ENCODE measurements at regions not wholly inside any gene's neighbourhood (a gene's known extent, or its start where the extent isn't known, plus 50 kb on each side); places are given as distances from the start of the nearest gene placed in this dataset.

DNA sequence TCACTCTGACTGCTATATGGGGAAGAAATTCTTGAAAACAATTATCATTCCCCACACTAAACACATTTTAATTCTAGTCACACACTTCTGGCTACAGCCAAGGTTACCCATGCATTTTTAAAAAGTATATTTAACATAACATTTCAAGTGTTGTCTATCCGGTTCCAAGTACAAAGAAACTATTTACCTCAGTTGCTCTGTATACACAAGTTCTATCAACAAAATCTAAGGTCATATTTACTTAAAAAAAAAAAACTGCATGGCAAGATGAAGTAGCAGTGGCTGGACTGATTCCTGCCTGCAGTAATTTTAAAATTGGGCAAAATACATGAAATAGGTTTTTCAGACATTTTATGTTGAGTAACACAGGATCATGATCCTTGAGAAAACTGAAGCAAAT is 155.9 kb upstream of the TOM1L1 start:
- TF ChIP-seq, protein P1, sequence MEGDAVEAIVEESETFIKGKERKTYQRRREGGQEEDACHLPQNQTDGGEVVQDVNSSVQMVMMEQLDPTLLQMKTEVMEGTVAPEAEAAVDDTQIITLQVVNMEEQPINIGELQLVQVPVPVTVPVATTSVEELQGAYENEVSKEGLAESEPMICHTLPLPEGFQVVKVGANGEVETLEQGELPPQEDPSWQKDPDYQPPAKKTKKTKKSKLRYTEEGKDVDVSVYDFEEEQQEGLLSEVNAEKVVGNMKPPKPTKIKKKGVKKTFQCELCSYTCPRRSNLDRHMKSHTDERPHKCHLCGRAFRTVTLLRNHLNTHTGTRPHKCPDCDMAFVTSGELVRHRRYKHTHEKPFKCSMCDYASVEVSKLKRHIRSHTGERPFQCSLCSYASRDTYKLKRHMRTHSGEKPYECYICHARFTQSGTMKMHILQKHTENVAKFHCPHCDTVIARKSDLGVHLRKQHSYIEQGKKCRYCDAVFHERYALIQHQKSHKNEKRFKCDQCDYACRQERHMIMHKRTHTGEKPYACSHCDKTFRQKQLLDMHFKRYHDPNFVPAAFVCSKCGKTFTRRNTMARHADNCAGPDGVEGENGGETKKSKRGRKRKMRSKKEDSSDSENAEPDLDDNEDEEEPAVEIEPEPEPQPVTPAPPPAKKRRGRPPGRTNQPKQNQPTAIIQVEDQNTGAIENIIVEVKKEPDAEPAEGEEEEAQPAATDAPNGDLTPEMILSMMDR (conservative IDR thresholded peaks at IDR 0.05 in 1 of 2, IDR thresholded peaks at IDR 0.05 in 1 of 2; ENCODE audit: low read depth in 1 of 2, low read length in 2 of 2): no peak
- TF ChIP-seq EZH2 (IDR thresholded peaks at IDR 0.05; ENCODE audit: low read length, missing control alignments): no peak
